Nephron progenitor cell (in vitro differentiated cells): ENCODE measurements at regions not wholly inside any gene's neighbourhood (a gene's known extent, or its start where the extent isn't known, plus 50 kb on each side); places are given as distances from the start of the nearest gene placed in this dataset.

Experiments used
- DNase-seq: peaks from one replicate; pipeline ENCODE4 v3.0.0; 2021
- H3K27ac Mint-ChIP-seq: 2 replicates; pipeline ENCODE4 v1.8.0; 2021; ENCODE audit warnings: mild to moderate bottlenecking, moderate library complexity, mixed read lengths
- H3K27me3 Mint-ChIP-seq: 2 replicates; pipeline ENCODE4 v1.8.0; 2021; ENCODE audit warnings: mild to moderate bottlenecking, low read depth, mixed read lengths; ENCODE audit not compliant: poor library complexity
- H3K36me3 Mint-ChIP-seq: 2 replicates; pipeline ENCODE4 v1.8.0; 2021; ENCODE audit warnings: low read depth, mixed read lengths
- H3K4me1 Mint-ChIP-seq: 2 replicates; pipeline ENCODE4 v1.8.0; 2021; ENCODE audit warnings: mixed read lengths
- H3K4me3 Mint-ChIP-seq: 2 replicates; pipeline ENCODE4 v1.8.0; 2021; ENCODE audit warnings: mild to moderate bottlenecking, moderate library complexity, mixed read lengths
- H3K9me3 Mint-ChIP-seq: 2 replicates; pipeline ENCODE4 v1.8.0; 2021; ENCODE audit warnings: mild to moderate bottlenecking, moderate library complexity, mixed read lengths
- CTCF ChIP-seq: fragments of 200-600 bp; sonication (generic); IDR thresholded peaks from 2 replicates; pipeline ENCODE4 v1.5.0; 2021; ENCODE audit warnings: antibody characterized with exemption

GRCh38 chr2:66382091-66382490, 52.8 kb upstream of the MEIS1 start:
- no peak overlapping the region for H3K27ac Mint-ChIP-seq
- H3K36me3 Mint-ChIP-seq: no peaks in the 10 kb centered on the region
- DNase-seq: no peak
- H3K9me3 Mint-ChIP-seq: no peaks in the 10 kb centered on the region
- H3K4me1 Mint-ChIP-seq: peaks cover 24% of the 10 kb centered on the region
- TF ChIP-seq CTCF: no peak
- H3K27me3 Mint-ChIP-seq: peaks cover 1% of the 10 kb centered on the region
- no peak overlapping the region for H3K4me3 Mint-ChIP-seq

GRCh38 chr2:66379473-66379872, 55.5 kb upstream of the MEIS1 start:
- peaks cover 28% of the 10 kb centered on the region for H3K4me1 Mint-ChIP-seq
- H3K4me3 Mint-ChIP-seq: no peak overlapping the region
- H3K36me3 Mint-ChIP-seq: no peaks in the 10 kb centered on the region
- H3K9me3 Mint-ChIP-seq: no peaks in the 10 kb centered on the region
- H3K27me3 Mint-ChIP-seq: peaks cover 3% of the 10 kb centered on the region
- no peak for TF ChIP-seq CTCF
- DNase-seq: no peak
- no peak overlapping the region for H3K27ac Mint-ChIP-seq

DNA sequence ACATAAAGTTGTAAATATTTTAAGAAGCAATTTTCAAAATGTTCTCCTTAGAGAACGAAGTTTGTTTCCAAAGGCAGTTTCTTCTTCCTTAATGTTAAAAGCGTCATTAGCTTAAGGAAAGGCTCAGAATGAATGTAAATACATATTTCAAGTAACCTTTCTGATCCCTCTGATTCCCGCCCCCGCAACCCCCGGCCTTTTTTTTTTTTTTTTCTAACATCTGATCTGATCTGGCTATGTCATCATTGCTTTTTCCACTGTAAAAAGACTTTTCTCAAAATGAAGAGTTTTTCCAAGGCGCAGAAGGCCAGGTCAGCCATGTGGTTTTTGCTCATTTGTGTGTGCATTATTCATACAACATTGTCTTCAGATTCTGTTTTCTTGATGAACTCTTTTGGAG, 57.1 kb upstream of the MEIS1 start:
- no peak for TF ChIP-seq CTCF
- DNase-seq: no peak
- Mint-ChIP-seq H3K27ac (no peak overlapping the region), H3K4me1 (peaks cover 28% of the 10 kb centered on the region), H3K27me3 (peaks cover 7% of the 10 kb centered on the region), H3K36me3 (no peaks in the 10 kb centered on the region), H3K4me3 (no peak overlapping the region), H3K9me3 (no peaks in the 10 kb centered on the region)

DNA sequence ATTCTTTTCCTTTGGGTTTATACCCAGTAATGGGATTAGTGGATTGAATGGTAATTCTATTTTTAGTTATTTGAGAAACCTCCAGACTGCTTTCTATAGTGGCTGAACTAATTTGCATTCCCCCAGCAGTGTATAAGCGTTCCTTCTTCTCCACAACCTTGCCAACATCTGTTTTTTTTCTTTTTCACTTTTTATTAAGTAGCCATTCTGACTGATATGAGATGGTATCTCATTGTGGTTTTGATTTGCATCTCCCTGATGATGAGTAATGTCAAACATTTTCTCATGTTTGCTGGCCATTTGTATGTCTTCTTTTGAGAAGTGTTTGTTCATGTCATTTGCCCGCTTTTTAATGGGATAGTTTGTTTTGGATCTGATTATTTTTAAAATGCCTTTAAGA, 64.1 kb upstream of the MEIS1 start:
- H3K9me3 Mint-ChIP-seq: peaks cover 4% of the 10 kb centered on the region
- peaks cover 13% of the 10 kb centered on the region for H3K4me1 Mint-ChIP-seq
- no peak for DNase-seq
- no peaks in the 10 kb centered on the region for H3K36me3 Mint-ChIP-seq
- peaks cover 6% of the 10 kb centered on the region for H3K27me3 Mint-ChIP-seq
- no peak overlapping the region for H3K4me3 Mint-ChIP-seq
- H3K27ac Mint-ChIP-seq: no peak overlapping the region
- TF ChIP-seq CTCF: no peak

DNA sequence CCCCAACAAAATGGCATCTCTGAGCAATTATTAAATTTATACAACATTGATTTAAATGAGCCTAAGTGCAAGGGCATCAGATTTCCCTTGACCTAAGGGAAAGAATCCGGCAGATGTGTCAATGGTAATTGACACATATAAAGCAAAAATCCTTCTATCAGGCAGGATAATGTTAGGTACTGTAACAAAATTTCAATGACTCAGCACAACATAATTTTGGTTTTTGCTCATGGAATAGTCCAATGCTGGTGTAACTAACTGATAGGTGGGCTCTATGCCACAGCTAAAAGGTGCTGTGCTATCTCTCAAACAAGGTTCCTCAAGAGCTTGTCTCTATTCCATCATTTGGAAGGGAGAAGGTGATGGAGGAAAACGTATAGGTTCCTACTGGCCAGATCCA, 68.3 kb upstream of the MEIS1 start:
- Mint-ChIP-seq H3K27ac (peak overlapping the region; percentile 21), H3K9me3 (peaks cover 4% of the 10 kb centered on the region), H3K4me1 (peaks cover 43% of the 10 kb centered on the region), H3K4me3 (no peak overlapping the region), H3K36me3 (no peaks in the 10 kb centered on the region), H3K27me3 (peaks cover 2% of the 10 kb centered on the region)
- DNase-seq: no peak
- TF ChIP-seq CTCF: no peak

- TF ChIP-seq CTCF: no peak
- no peaks in the 10 kb centered on the region for H3K36me3 Mint-ChIP-seq
- no peaks in the 10 kb centered on the region for H3K27me3 Mint-ChIP-seq
- peak overlapping the region; percentile 14 for H3K4me3 Mint-ChIP-seq
- H3K4me1 Mint-ChIP-seq: peaks cover 43% of the 10 kb centered on the region
- H3K27ac Mint-ChIP-seq: peak overlapping the region; percentile 78
- no peak for DNase-seq
- H3K9me3 Mint-ChIP-seq: peaks cover 4% of the 10 kb centered on the region
Measured at GRCh38 chr2:66364495-66365333, 70.2 kb upstream of the MEIS1 start.
